Calu3 (cell line): ENCODE measurements at regions not wholly inside any gene's neighbourhood (a gene's known extent, or its start where the extent isn't known, plus 50 kb on each side); places are given as distances from the start of the nearest gene placed in this dataset.

Experiments
- BruUV-seq: library from RNA; stranded (reverse); fragments of 400-500 nt; replicated peaks from 2 replicates; lab custom pipeline; 2021; lab: Mats Ljungman, UMichigan
- CTCF ChIA-PET: fragments of 300-600 bp; sonication (Branson Sonifier 250); formaldehyde crosslinking; loops from one replicate; lab custom pipeline; 2022; ENCODE audit warnings: antibody characterized with exemption; lab: Charles Lee
- DNase-seq: peaks from one replicate; pipeline ENCODE4 v3.0.0; 2022
- H3K27ac Mint-ChIP-seq: one replicate; pipeline ENCODE4 v1.8.0; 2022; ENCODE audit warnings: mixed read lengths; ENCODE audit not compliant: unreplicated experiment
- H3K27me3 Mint-ChIP-seq: one replicate; pipeline ENCODE4 v1.8.0; 2022; ENCODE audit warnings: mixed read lengths; ENCODE audit not compliant: unreplicated experiment
- H3K36me3 Mint-ChIP-seq: one replicate; pipeline ENCODE4 v1.8.0; 2022; ENCODE audit warnings: mild to moderate bottlenecking, moderate library complexity, mixed read lengths; ENCODE audit not compliant: insufficient read depth, unreplicated experiment
- H3K4me1 Mint-ChIP-seq: one replicate; pipeline ENCODE4 v1.8.0; 2022; ENCODE audit warnings: mild to moderate bottlenecking, low read depth, mixed read lengths; ENCODE audit not compliant: unreplicated experiment
- H3K4me3 Mint-ChIP-seq: one replicate; pipeline ENCODE4 v1.8.0; 2022; ENCODE audit warnings: mild to moderate bottlenecking, low read depth, moderate library complexity, mixed read lengths; ENCODE audit not compliant: unreplicated experiment
- H3K9me3 Mint-ChIP-seq: one replicate; pipeline ENCODE4 v1.8.0; 2022; ENCODE audit warnings: low read depth, mixed read lengths; ENCODE audit not compliant: unreplicated experiment
- intact Hi-C: fragments of 100-400 bp; cut with micrococcal nuclease; formaldehyde crosslinking; loops from one replicate; pipeline ENCODE4 v1.10.0; 2022; ENCODE audit not compliant: unreplicated experiment
- TF ChIP-seq, protein P1 (sequence below): fragments of 200-600 bp; IDR thresholded peaks from one replicate; pipeline ENCODE4 v1.8.0; 2022; ENCODE audit warnings: antibody characterized with exemption; ENCODE audit not compliant: unreplicated experiment

DNA sequence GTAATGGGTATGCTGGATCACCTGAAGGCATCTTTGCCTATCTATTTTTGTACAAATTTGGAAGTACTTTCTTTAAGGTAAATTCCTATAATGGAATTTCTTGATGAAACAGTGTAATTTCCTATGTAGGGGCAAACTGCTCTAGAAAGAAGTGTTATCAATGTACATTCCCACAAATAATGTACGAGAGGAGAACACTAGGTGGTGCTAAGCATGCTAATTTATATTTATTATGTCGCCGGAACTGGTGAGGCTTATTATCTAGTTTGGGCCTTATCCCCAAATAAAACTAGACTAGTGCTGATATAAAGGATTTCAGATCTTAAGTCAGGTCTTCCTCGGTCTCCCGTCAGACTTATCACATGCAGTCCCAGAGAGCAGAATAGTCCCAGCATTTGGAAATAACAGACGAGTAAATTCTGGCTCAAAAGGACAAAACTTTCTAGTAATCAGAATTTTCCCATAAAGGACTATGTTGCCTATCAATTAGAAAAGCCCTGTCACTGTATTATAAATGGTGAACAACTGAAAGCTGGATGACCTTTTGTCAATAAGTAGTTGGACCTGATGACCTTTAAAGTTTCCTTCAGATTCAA is 86.9 kb upstream of the RBBP8 start:
- TF ChIP-seq, protein P1, sequence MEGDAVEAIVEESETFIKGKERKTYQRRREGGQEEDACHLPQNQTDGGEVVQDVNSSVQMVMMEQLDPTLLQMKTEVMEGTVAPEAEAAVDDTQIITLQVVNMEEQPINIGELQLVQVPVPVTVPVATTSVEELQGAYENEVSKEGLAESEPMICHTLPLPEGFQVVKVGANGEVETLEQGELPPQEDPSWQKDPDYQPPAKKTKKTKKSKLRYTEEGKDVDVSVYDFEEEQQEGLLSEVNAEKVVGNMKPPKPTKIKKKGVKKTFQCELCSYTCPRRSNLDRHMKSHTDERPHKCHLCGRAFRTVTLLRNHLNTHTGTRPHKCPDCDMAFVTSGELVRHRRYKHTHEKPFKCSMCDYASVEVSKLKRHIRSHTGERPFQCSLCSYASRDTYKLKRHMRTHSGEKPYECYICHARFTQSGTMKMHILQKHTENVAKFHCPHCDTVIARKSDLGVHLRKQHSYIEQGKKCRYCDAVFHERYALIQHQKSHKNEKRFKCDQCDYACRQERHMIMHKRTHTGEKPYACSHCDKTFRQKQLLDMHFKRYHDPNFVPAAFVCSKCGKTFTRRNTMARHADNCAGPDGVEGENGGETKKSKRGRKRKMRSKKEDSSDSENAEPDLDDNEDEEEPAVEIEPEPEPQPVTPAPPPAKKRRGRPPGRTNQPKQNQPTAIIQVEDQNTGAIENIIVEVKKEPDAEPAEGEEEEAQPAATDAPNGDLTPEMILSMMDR = peak; percentile 31
- H3K27me3 Mint-ChIP-seq = no peaks in the 10 kb centered on the region
- BruUV-seq = no TSS peak
- H3K27ac Mint-ChIP-seq = no peak overlapping the region
- peaks cover 5% of the 10 kb centered on the region for H3K36me3 Mint-ChIP-seq
- peaks cover 30% of the 10 kb centered on the region for H3K4me1 Mint-ChIP-seq
- no peak overlapping the region for H3K4me3 Mint-ChIP-seq
- H3K9me3 Mint-ChIP-seq = no peaks in the 10 kb centered on the region
- no peak for DNase-seq
- CTCF ChIA-PET = no interaction called here
- intact Hi-C loops = loop anchor here (1.0 to 5.0 kb wide), 2 partner anchors 86 to 137 kb away; partner anchors contain the start of gene RBBP8

DNA sequence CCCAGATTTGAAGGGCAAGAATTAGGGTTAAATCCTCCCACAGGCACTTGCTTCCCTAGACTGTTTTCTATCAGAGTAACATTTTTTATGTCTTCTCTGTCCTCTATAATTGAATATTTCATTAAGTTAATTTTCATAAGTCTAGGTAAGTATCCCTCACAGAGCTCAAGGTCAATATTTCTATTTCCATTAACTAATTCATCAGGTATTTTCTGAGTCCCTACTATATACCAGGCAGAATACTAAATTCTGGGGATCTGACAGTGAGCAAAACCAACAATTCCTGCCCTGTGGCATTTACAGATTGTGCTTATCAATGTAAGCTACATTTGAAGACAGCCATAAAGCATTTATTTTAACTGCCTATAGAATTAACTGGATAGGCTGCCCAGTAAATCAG is 86.4 kb upstream of the RBBP8 start:
- H3K4me3 Mint-ChIP-seq = no peak overlapping the region
- no peaks in the 10 kb centered on the region for H3K27me3 Mint-ChIP-seq
- no peak for DNase-seq
- H3K27ac Mint-ChIP-seq = no peak overlapping the region
- H3K4me1 Mint-ChIP-seq = peaks cover 29% of the 10 kb centered on the region
- BruUV-seq = no TSS peak
- CTCF ChIA-PET = interaction anchor here (0.6 kb wide), 1 partner anchor 132 kb away, joined by 3 read pairs; no protein-coding TSS in a partner anchor
- TF ChIP-seq, protein P1 = no peak
- intact Hi-C loops = loop anchor here (1.0 to 5.0 kb wide), 2 partner anchors 86 to 137 kb away; partner anchors contain the start of gene RBBP8
- H3K36me3 Mint-ChIP-seq = peaks cover 5% of the 10 kb centered on the region
- no peaks in the 10 kb centered on the region for H3K9me3 Mint-ChIP-seq

DNA sequence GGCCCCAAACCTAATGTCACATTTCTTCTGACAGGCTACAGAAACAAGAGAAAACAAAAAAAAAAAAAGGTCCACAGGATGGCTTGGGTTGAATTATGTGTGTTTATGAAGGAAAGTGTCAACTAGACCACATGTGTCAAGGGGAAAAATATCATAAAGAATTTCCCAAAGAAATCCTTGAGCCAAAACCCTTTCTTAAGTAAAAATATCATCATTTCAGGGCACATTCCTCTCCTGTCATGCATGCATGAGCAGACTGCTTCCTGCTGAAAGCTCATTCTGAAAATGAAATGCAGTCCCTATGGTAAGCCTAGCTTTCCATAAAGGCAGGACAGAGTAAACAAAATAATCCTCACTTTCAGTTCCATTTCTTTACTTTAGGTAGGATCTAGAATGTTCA is 85.7 kb upstream of the RBBP8 start:
- no TSS peak for BruUV-seq
- H3K27ac Mint-ChIP-seq = no peak overlapping the region
- H3K4me3 Mint-ChIP-seq = no peak overlapping the region
- intact Hi-C loops = loop anchor here (5.0 kb wide), 1 partner anchor 85 kb away; the partner anchor contains the start of gene RBBP8
- TF ChIP-seq, protein P1 = no peak
- H3K9me3 Mint-ChIP-seq = no peaks in the 10 kb centered on the region
- H3K4me1 Mint-ChIP-seq = peaks cover 26% of the 10 kb centered on the region
- CTCF ChIA-PET = interaction anchor here (0.6 to 1.7 kb wide), 4 partner anchors 9 to 136 kb away, joined by 3 to 5 read pairs (median 4); no protein-coding TSS in a partner anchor
- H3K36me3 Mint-ChIP-seq = peaks cover 4% of the 10 kb centered on the region
- no peaks in the 10 kb centered on the region for H3K27me3 Mint-ChIP-seq
- DNase-seq = no peak

DNA sequence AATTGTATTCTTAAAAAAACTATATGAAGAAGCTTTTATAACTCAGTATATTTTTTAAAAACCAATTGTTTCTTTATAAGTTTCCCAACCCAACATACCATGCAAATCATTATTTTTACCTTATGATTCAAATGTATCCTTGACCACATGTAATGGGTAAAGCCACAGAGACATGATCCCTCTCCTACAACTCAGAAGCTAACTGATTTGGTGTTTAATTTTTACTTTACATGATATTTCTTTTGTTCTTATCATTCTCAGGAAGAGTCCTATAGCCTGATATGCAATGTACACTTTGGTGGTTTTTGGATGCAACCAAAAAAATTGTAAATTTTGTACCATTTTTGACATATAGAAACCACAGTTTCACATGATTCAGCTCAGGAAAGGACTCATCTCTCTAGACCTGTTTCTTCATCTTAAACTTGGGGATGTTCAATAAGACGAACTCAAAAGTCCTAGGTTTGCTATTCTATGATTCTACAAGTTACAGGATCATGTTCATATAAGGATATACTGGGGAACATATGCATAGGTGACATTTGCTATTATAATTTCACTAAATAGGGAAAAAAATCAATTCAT is 85.2 kb upstream of the RBBP8 start:
- Mint-ChIP-seq H3K27me3 (no peaks in the 10 kb centered on the region), H3K27ac (no peak overlapping the region), H3K4me1 (peaks cover 29% of the 10 kb centered on the region), H3K4me3 (no peak overlapping the region), H3K36me3 (no peaks in the 10 kb centered on the region), H3K9me3 (no peaks in the 10 kb centered on the region)
- no TSS peak for BruUV-seq
- intact Hi-C loops = loop anchor here (5.0 kb wide), 1 partner anchor 84 kb away; the partner anchor contains the start of gene RBBP8
- DNase-seq = no peak
- CTCF ChIA-PET = interaction anchor here (0.6 to 1.7 kb wide), 6 partner anchors 9 to 135 kb away, joined by 3 to 5 read pairs (median 4); no protein-coding TSS in a partner anchor
- TF ChIP-seq, protein P1 = no peak
